HEK293 (cell line): ENCODE measurements at regions not wholly inside any gene's neighbourhood (a gene's known extent, or its start where the extent isn't known, plus 50 kb on each side); places are given as distances from the start of the nearest gene placed in this dataset.

Source experiments
- HOXA7 ChIP-seq: sonication (generic); formaldehyde crosslinking; IDR thresholded peaks from 2 replicates; pipeline ENCODE4 v1.8.1; 2022; ENCODE audit warnings: missing genetic modification reagents, borderline replicate concordance
- MYNN ChIP-seq: fragments of 450-650 bp; formaldehyde crosslinking; IDR thresholded peaks from 2 replicates; pipeline ENCODE4 v1.5.1; 2016; ENCODE audit warnings: missing biosample characterization, missing genetic modification characterization, borderline replicate concordance
- YY1 ChIP-seq: fragments of 450-650 bp; formaldehyde crosslinking; IDR thresholded peaks from 2 replicates; pipeline ENCODE4 v1.5.1; 2018; ENCODE audit warnings: missing biosample characterization, missing genetic modification characterization
- ZNF10 ChIP-seq: fragments of 450-650 bp; formaldehyde crosslinking; IDR thresholded peaks from 2 replicates; pipeline ENCODE4 v1.5.1; 2017; ENCODE audit warnings: missing biosample characterization, missing genetic modification characterization
- ZNF561 ChIP-seq: fragments of 450-650 bp; IDR thresholded peaks from 2 replicates; pipeline ENCODE4 v1.5.1; 2018; ENCODE audit warnings: missing biosample characterization, missing genetic modification characterization, borderline replicate concordance
- ZNF660 ChIP-seq: fragments of 450-650 bp; IDR thresholded peaks from 2 replicates; pipeline ENCODE4 v1.5.1; 2018; ENCODE audit warnings: missing biosample characterization, mild to moderate bottlenecking, missing genetic modification characterization
- ZNF76 ChIP-seq: fragments of 450-650 bp; formaldehyde crosslinking; IDR thresholded peaks from 2 replicates; pipeline ENCODE4; 2016; ENCODE audit warnings: low read depth, missing biosample characterization, missing genetic modification characterization, borderline replicate concordance
- TF ChIP-seq, protein P1 (sequence below): sonication (generic); formaldehyde crosslinking; IDR thresholded peaks from 2 replicates; pipeline ENCODE4 v1.8.1; 2022; ENCODE audit warnings: mild to moderate bottlenecking, moderate library complexity, missing genetic modification reagents
- TF ChIP-seq, protein P2 (sequence below): fragments of 450-650 bp; formaldehyde crosslinking; IDR thresholded peaks from 2 replicates; pipeline ENCODE4 v1.5.1; 2016; ENCODE audit warnings: missing biosample characterization, missing genetic modification characterization

DNA sequence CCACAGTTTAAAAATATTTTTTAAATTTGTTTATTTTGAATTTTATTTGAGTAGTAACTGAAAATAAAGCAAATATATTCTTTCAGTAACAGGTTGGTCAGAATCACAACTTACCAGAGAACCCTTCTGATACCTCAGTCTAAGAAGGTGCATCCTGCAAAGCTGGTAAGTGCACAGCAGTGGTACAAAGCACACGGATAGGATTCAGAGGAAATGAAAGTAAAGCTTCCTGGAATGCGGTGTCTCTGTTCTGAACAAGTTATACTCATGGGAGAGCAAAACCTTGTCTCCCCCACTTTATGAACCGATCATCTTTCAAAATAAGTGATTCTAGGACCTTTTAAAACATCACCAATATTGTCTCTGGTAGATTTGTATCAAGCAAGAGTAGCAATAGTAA, 398.3 kb downstream of the TMX3 start:
- TF ChIP-seq, protein P1, sequence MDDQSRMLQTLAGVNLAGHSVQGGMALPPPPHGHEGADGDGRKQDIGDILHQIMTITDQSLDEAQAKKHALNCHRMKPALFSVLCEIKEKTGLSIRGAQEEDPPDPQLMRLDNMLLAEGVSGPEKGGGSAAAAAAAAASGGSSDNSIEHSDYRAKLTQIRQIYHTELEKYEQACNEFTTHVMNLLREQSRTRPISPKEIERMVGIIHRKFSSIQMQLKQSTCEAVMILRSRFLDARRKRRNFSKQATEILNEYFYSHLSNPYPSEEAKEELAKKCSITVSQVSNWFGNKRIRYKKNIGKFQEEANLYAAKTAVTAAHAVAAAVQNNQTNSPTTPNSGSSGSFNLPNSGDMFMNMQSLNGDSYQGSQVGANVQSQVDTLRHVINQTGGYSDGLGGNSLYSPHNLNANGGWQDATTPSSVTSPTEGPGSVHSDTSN (CRISPR knock-in tag): no peak
- no peak for TF ChIP-seq HOXA7
- TF ChIP-seq, protein P2, sequence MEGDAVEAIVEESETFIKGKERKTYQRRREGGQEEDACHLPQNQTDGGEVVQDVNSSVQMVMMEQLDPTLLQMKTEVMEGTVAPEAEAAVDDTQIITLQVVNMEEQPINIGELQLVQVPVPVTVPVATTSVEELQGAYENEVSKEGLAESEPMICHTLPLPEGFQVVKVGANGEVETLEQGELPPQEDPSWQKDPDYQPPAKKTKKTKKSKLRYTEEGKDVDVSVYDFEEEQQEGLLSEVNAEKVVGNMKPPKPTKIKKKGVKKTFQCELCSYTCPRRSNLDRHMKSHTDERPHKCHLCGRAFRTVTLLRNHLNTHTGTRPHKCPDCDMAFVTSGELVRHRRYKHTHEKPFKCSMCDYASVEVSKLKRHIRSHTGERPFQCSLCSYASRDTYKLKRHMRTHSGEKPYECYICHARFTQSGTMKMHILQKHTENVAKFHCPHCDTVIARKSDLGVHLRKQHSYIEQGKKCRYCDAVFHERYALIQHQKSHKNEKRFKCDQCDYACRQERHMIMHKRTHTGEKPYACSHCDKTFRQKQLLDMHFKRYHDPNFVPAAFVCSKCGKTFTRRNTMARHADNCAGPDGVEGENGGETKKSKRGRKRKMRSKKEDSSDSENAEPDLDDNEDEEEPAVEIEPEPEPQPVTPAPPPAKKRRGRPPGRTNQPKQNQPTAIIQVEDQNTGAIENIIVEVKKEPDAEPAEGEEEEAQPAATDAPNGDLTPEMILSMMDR (tag by site-specific recombination): no peak
- TF ChIP-seq ZNF76 (tag by site-specific recombination): no peak
- no peak for TF ChIP-seq ZNF10 (tag by site-specific recombination)
- no peak for TF ChIP-seq MYNN (tag by site-specific recombination)
- no peak for TF ChIP-seq ZNF561 (tag by site-specific recombination)
- TF ChIP-seq ZNF660 (tag by site-specific recombination): no peak
- TF ChIP-seq YY1 (tag by site-specific recombination): no peak
